Esophagus squamous epithelium (tissue), 4 donors: ENCODE measurements at regions not wholly inside any gene's neighbourhood (a gene's known extent, or its start where the extent isn't known, plus 50 kb on each side); places are given as distances from the start of the nearest gene placed in this dataset.

Source experiments
- POLR2A ChIP-seq, 4 donors: fragments of 450-650 bp; IDR thresholded peaks; one replicate each; pipeline ENCODE4 v1.6.1; 2017; ENCODE audit warnings: antibody characterized with exemption in 4 of 4, mild to moderate bottlenecking in 4 of 4, moderate library complexity in 3 of 4
- TF ChIP-seq, protein P1 (sequence below), 6 experiments: fragments of 450-650 bp in 4 of 6; fragments of 200-600 bp in 2 of 6; sonication (generic) in 2 of 6; IDR thresholded peaks; one replicate each; pipeline ENCODE4 v1.5.1; 2016 to 2019; ENCODE audit warnings: antibody characterized with exemption in 6 of 6, mild to moderate bottlenecking in 4 of 6, moderate library complexity in 4 of 6

GRCh38 chr12:115760231-115760630 is 517.3 kb downstream of the MED13L start:
- TF ChIP-seq POLR2A (IDR thresholded peaks at IDR 0.05) = no peak
- TF ChIP-seq, protein P1, sequence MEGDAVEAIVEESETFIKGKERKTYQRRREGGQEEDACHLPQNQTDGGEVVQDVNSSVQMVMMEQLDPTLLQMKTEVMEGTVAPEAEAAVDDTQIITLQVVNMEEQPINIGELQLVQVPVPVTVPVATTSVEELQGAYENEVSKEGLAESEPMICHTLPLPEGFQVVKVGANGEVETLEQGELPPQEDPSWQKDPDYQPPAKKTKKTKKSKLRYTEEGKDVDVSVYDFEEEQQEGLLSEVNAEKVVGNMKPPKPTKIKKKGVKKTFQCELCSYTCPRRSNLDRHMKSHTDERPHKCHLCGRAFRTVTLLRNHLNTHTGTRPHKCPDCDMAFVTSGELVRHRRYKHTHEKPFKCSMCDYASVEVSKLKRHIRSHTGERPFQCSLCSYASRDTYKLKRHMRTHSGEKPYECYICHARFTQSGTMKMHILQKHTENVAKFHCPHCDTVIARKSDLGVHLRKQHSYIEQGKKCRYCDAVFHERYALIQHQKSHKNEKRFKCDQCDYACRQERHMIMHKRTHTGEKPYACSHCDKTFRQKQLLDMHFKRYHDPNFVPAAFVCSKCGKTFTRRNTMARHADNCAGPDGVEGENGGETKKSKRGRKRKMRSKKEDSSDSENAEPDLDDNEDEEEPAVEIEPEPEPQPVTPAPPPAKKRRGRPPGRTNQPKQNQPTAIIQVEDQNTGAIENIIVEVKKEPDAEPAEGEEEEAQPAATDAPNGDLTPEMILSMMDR (IDR thresholded peaks at IDR 0.05) = no peak
